Mesenchymal stem cell (in vitro differentiated cells and primary cell): ENCODE measurements at regions not wholly inside any gene's neighbourhood (a gene's known extent, or its start where the extent isn't known, plus 50 kb on each side); places are given as distances from the start of the nearest gene placed in this dataset.

Source experiments
- DNase-seq: peaks from one replicate; pipeline ENCODE4 v3.0.0-alpha.2; 2013
- H2AFZ ChIP-seq: one replicate; pipeline ENCODE4 v1.6.1; 2013; ENCODE audit warnings: low read depth, mild to moderate bottlenecking, control low read depth, inconsistent platforms, low read length, moderate library complexity
- H2AK5ac ChIP-seq: 2 replicates; pipeline ENCODE4 v1.6.1; 2013; ENCODE audit warnings: low read length, moderate library complexity, mild to moderate bottlenecking, inconsistent platforms; ENCODE audit not compliant: severe bottlenecking
- H2BK120ac ChIP-seq: one replicate; pipeline ENCODE4 v1.6.1; 2013; ENCODE audit warnings: low read depth, mild to moderate bottlenecking, inconsistent platforms, low read length, moderate library complexity
- H2BK12ac ChIP-seq, 2 experiments: one replicate each; pipeline ENCODE4 v1.6.1; 2013; ENCODE audit warnings: inconsistent platforms in 2 of 2, low read length in 2 of 2, mild to moderate bottlenecking in 2 of 2, moderate library complexity in 2 of 2, control low read depth in 1 of 2
- H2BK15ac ChIP-seq: one replicate; pipeline ENCODE4 v1.6.1; 2013; ENCODE audit warnings: mild to moderate bottlenecking, low read depth, inconsistent platforms; ENCODE audit not compliant: poor library complexity, severe bottlenecking
- H2BK5ac ChIP-seq: 2 replicates; pipeline ENCODE4 v1.6.1; 2013; ENCODE audit warnings: low read depth, mild to moderate bottlenecking, low read length, control low read depth, inconsistent platforms; ENCODE audit not compliant: poor library complexity, severe bottlenecking
- H3K14ac ChIP-seq, 2 experiments: one replicate each; pipeline ENCODE4 v1.6.1; 2013; ENCODE audit warnings: inconsistent platforms in 2 of 2, low read length in 2 of 2, control low read depth in 1 of 2, mild to moderate bottlenecking in 1 of 2, moderate library complexity in 1 of 2
- H3K18ac ChIP-seq, 2 experiments: one replicate each; pipeline ENCODE4 v1.6.1; 2013; ENCODE audit warnings: inconsistent platforms in 2 of 2, low read length in 2 of 2, control low read depth in 1 of 2, low read depth in 1 of 2, mild to moderate bottlenecking in 1 of 2
- H3K23ac ChIP-seq, 2 experiments: one replicate each; pipeline ENCODE4 v1.6.1; 2013; ENCODE audit warnings: inconsistent platforms in 2 of 2, low read length in 2 of 2, mild to moderate bottlenecking in 2 of 2, moderate library complexity in 2 of 2, control low read depth in 1 of 2
- H3K27ac ChIP-seq: 2 replicates; pipeline ENCODE4 v1.5.1; 2013; ENCODE audit warnings: mild to moderate bottlenecking, moderate library complexity, low read length, control low read depth, inconsistent platforms; ENCODE audit not compliant: poor library complexity, severe bottlenecking
- H3K27me3 ChIP-seq, 2 experiments: 2 replicates each; pipeline versions ENCODE4 v1.6.1 to v1.7.0; 2013; ENCODE audit warnings: low read length in 2 of 2, mild to moderate bottlenecking in 2 of 2, moderate library complexity in 2 of 2, control low read depth in 1 of 2, inconsistent platforms in 1 of 2; ENCODE audit not compliant: control insufficient read depth in 1 of 2, insufficient read depth in 1 of 2
- H3K36me3 ChIP-seq, 2 experiments: 2 replicates each; pipeline versions ENCODE4 v1.6.1 to v1.7.0; 2013; ENCODE audit warnings: low read length in 2 of 2, control low read depth in 1 of 2, inconsistent platforms in 1 of 2, low read depth in 1 of 2, mild to moderate bottlenecking in 1 of 2; ENCODE audit not compliant: insufficient read depth in 2 of 2, control insufficient read depth in 1 of 2
- H3K4ac ChIP-seq, 2 experiments: one replicate each; pipeline ENCODE4 v1.6.1; 2013; ENCODE audit warnings: inconsistent platforms in 2 of 2, low read length in 2 of 2, mild to moderate bottlenecking in 2 of 2, moderate library complexity in 2 of 2, control low read depth in 1 of 2, low read depth in 1 of 2
- H3K4me1 ChIP-seq: 2 replicates; pipeline ENCODE4 v1.6.1; 2013; ENCODE audit warnings: low read depth, low read length, control low read depth; ENCODE audit not compliant: control insufficient read depth, insufficient read depth
- H3K4me2 ChIP-seq: 2 replicates; pipeline ENCODE4 v1.6.1; 2013; ENCODE audit warnings: low read length, mild to moderate bottlenecking, inconsistent platforms; ENCODE audit not compliant: poor library complexity, severe bottlenecking
- H3K4me3 ChIP-seq, 2 experiments: 2 replicates each; pipeline versions ENCODE4 v1.5.1 to v1.7.0; 2013; ENCODE audit warnings: low read length in 2 of 2, mild to moderate bottlenecking in 2 of 2, control low read depth in 1 of 2, low read depth in 1 of 2; ENCODE audit not compliant: insufficient read depth in 1 of 2
- H3K79me1 ChIP-seq: replicated peaks from 2 replicates; pipeline ENCODE4 v1.6.1; 2013; ENCODE audit warnings: mild to moderate bottlenecking, control low read depth, low read length, inconsistent platforms; ENCODE audit not compliant: poor library complexity, severe bottlenecking
- H3K9ac ChIP-seq: 2 replicates; pipeline ENCODE4 v1.7.0; 2013; ENCODE audit warnings: mild to moderate bottlenecking, low read length, moderate library complexity
- H3K9me3 ChIP-seq: 2 replicates; pipeline ENCODE4 v1.7.0; 2013; ENCODE audit warnings: mild to moderate bottlenecking, low read length; ENCODE audit not compliant: control insufficient read depth
- H4K8ac ChIP-seq: one replicate; pipeline ENCODE4 v1.6.1; 2013; ENCODE audit warnings: inconsistent platforms, mild to moderate bottlenecking, low read length, moderate library complexity
- H4K91ac ChIP-seq: one replicate; pipeline ENCODE4 v1.6.1; 2013; ENCODE audit warnings: mild to moderate bottlenecking, low read length, inconsistent platforms
- WGBS: methylation state at CpG from one replicate; pipeline ENCODE4 v1.1.7; 2013; ENCODE audit warnings: mixed read lengths; 5-methylcytosine and 5-hydroxymethylcytosine counted together

- no peak overlapping the region for H3K4me2 ChIP-seq
- no peak overlapping the region for H2BK12ac ChIP-seq
- peak overlapping the region in 1 of 2 experiments; percentile 57 for H3K18ac ChIP-seq
- H2AK5ac ChIP-seq: no peak overlapping the region
- no peak overlapping the region for H3K27ac ChIP-seq
- H2BK5ac ChIP-seq: no peak overlapping the region
- peak overlapping the region; percentile 15 for H4K91ac ChIP-seq
- H4K8ac ChIP-seq: peak overlapping the region; percentile 75
- no peaks in the 10 kb centered on the region for H3K79me1 ChIP-seq
- DNase-seq: no peak
- H3K4me1 ChIP-seq: peaks cover 2% of the 10 kb centered on the region
- H2BK120ac ChIP-seq: no peak overlapping the region
- H3K36me3 ChIP-seq: no peaks in the 10 kb centered on the region
- no peak overlapping the region for H2BK15ac ChIP-seq
- no peak overlapping the region for H2AFZ ChIP-seq
- no peak overlapping the region for H3K9ac ChIP-seq
- H3K9me3 ChIP-seq: no peaks in the 10 kb centered on the region
- H3K4ac ChIP-seq: no peak overlapping the region
- H3K23ac ChIP-seq: no peak overlapping the region
- no peak overlapping the region for H3K14ac ChIP-seq
- no peak overlapping the region for H3K4me3 ChIP-seq
- peaks cover 0 to 24% of the 10 kb centered on the region in 2 experiments for H3K27me3 ChIP-seq
These were observed 268.0 kb downstream of the ZSWIM6 start for GRCh38 chr5:61600123-61600444.

- Histone ChIP-seq H2AFZ (no peak overlapping the region), H3K9ac (no peak overlapping the region), H3K23ac (no peak overlapping the region), H4K91ac (no peak overlapping the region), H2AK5ac (no peak overlapping the region), H2BK120ac (no peak overlapping the region), H3K27ac (no peak overlapping the region), H3K18ac (peak overlapping the region in 1 of 2 experiments; percentile 56), H3K79me1 (no peaks in the 10 kb centered on the region), H2BK5ac (no peak overlapping the region), H2BK12ac (peak overlapping the region; percentile 58 to 62), H3K4ac (no peak overlapping the region), H3K27me3 (peaks cover 0 to 24% of the 10 kb centered on the region in 2 experiments), H3K4me3 (no peak overlapping the region), H3K9me3 (no peaks in the 10 kb centered on the region), H3K4me1 (peaks cover 2% of the 10 kb centered on the region), H3K4me2 (no peak overlapping the region), H3K36me3 (no peaks in the 10 kb centered on the region), H3K14ac (no peak overlapping the region), H2BK15ac (no peak overlapping the region), H4K8ac (peak overlapping the region; percentile 39)
- no peak for DNase-seq
- 92% methylated on average over 4 of the region's 5 CpGs for WGBS
These were observed 269.0 kb downstream of the ZSWIM6 start for GRCh38 chr5:61600945-61601511.

- Histone ChIP-seq H3K36me3 (no peaks in the 10 kb centered on the region), H2BK15ac (no peak overlapping the region), H3K23ac (no peak overlapping the region), H3K9ac (no peak overlapping the region), H4K91ac (no peak overlapping the region), H2BK12ac (no peak overlapping the region), H3K4me3 (no peak overlapping the region), H3K18ac (peak overlapping the region in 1 of 2 experiments; percentile 41), H2BK120ac (no peak overlapping the region), H3K27ac (no peak overlapping the region), H3K4me2 (no peak overlapping the region), H3K79me1 (no peaks in the 10 kb centered on the region), H2AFZ (no peak overlapping the region), H2BK5ac (no peak overlapping the region), H3K14ac (no peak overlapping the region), H3K27me3 (peaks cover 0 to 24% of the 10 kb centered on the region in 2 experiments), H3K9me3 (no peaks in the 10 kb centered on the region), H3K4me1 (peaks cover 2% of the 10 kb centered on the region), H2AK5ac (no peak overlapping the region), H4K8ac (no peak overlapping the region), H3K4ac (no peak overlapping the region)
- 81% methylated on average over 6 of the region's 6 CpGs for WGBS
- peak; percentile 17 for DNase-seq
These were observed 271.3 kb downstream of the ZSWIM6 start for GRCh38 chr5:61603211-61603908.

- Histone ChIP-seq H3K27ac (no peak overlapping the region), H2BK15ac (no peak overlapping the region), H3K36me3 (no peaks in the 10 kb centered on the region), H2BK12ac (no peak overlapping the region), H3K9ac (no peak overlapping the region), H3K4me2 (no peak overlapping the region), H2AK5ac (no peak overlapping the region), H3K14ac (peak overlapping the region in 1 of 2 experiments; percentile 57), H2AFZ (no peak overlapping the region), H4K91ac (no peak overlapping the region), H4K8ac (peak overlapping the region; percentile 39), H2BK120ac (no peak overlapping the region), H2BK5ac (no peak overlapping the region), H3K27me3 (peaks cover 0 to 27% of the 10 kb centered on the region in 2 experiments), H3K18ac (no peak overlapping the region), H3K4me1 (peaks cover 2% of the 10 kb centered on the region), H3K4me3 (no peak overlapping the region), H3K23ac (no peak overlapping the region), H3K9me3 (no peaks in the 10 kb centered on the region), H3K4ac (no peak overlapping the region), H3K79me1 (no peaks in the 10 kb centered on the region)
- DNase-seq: no peak
- 74% methylated on average over 8 of the region's 8 CpGs for WGBS
These were observed 272.3 kb downstream of the ZSWIM6 start for GRCh38 chr5:61604076-61605025.
